T-helper 17 cell (primary cell): ENCODE measurements at regions not wholly inside any gene's neighbourhood (a gene's known extent, or its start where the extent isn't known, plus 50 kb on each side); places are given as distances from the start of the nearest gene placed in this dataset.

Source experiments
- ATAC-seq: fragments of 150-1000 bp; cut with Tn5 transposase; 2 replicates; pipeline ENCODE4 v1.10.0; 2021; ENCODE audit warnings: mild to moderate bottlenecking, moderate library complexity
- DNase-seq, 3 donors: peaks; one replicate each; pipeline versions ENCODE4 v3.0.0 to v3.0.0-alpha.2; 2020 to 2021
- H3K9me3 ChIP-seq: one replicate; pipeline ENCODE4 v1.7.0; 2013; ENCODE audit warnings: low read length, mild to moderate bottlenecking; ENCODE audit not compliant: control insufficient read depth, poor library complexity, severe bottlenecking
- H3K27ac Mint-ChIP-seq: one replicate; pipeline ENCODE4 v1.8.0; 2022; ENCODE audit warnings: mild to moderate bottlenecking, moderate library complexity, mixed read lengths
- H3K27me3 Mint-ChIP-seq: one replicate; pipeline ENCODE4 v1.8.0; 2022; ENCODE audit warnings: mixed read lengths
- H3K36me3 Mint-ChIP-seq: one replicate; pipeline ENCODE4 v1.8.0; 2022; ENCODE audit warnings: low read depth, mixed read lengths
- H3K4me1 Mint-ChIP-seq: one replicate; pipeline ENCODE4 v1.8.0; 2022; ENCODE audit warnings: mild to moderate bottlenecking, mixed read lengths
- H3K4me3 Mint-ChIP-seq: one replicate; pipeline ENCODE4 v1.8.0; 2022; ENCODE audit warnings: mild to moderate bottlenecking, moderate library complexity, mixed read lengths

- H3K4me3 Mint-ChIP-seq: no peak overlapping the region
- peaks cover 10% of the 10 kb centered on the region for H3K4me1 Mint-ChIP-seq
- ATAC-seq (no peak), DNase-seq (no peak)
- H3K27ac Mint-ChIP-seq: no peak overlapping the region
- peaks cover 2% of the 10 kb centered on the region for H3K9me3 ChIP-seq
- H3K36me3 Mint-ChIP-seq: peaks cover 3% of the 10 kb centered on the region
- no peaks in the 10 kb centered on the region for H3K27me3 Mint-ChIP-seq
Measured at GRCh38 chr12:47305464-47305863, 225.7 kb upstream of the AMIGO2 start.

- DNase-seq (no peak), ATAC-seq (no peak)
- peaks cover 2% of the 10 kb centered on the region for H3K9me3 ChIP-seq
- Mint-ChIP-seq H3K36me3 (peaks cover 3% of the 10 kb centered on the region), H3K27me3 (no peaks in the 10 kb centered on the region), H3K27ac (peak overlapping the region; percentile 1), H3K4me3 (no peak overlapping the region), H3K4me1 (peaks cover 17% of the 10 kb centered on the region)
Measured at GRCh38 chr12:47303995-47304560, 224.3 kb upstream of the AMIGO2 start.

DNA sequence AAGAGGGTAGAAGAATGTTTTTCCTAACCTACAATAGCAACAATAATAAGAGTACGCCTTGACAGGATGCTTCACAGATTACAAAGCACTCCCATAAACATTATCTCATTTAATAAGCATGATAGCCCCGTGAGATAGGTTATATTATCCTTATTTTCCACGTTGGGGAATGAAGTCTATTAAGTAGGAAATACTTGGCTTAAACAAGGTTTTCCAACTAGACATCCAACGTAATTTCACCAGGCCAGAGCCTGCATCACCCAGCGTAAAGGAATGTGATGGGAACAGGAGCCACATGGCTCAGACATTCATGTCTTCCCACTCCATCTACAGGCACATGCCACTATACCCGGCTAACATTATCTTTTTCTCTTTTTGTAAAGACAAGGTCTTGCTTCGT, 223.4 kb upstream of the AMIGO2 start:
- H3K4me1 Mint-ChIP-seq: peaks cover 23% of the 10 kb centered on the region
- DNase-seq (no peak), ATAC-seq (no peak)
- H3K27me3 Mint-ChIP-seq: no peaks in the 10 kb centered on the region
- peaks cover 3% of the 10 kb centered on the region for H3K36me3 Mint-ChIP-seq
- H3K4me3 Mint-ChIP-seq: no peak overlapping the region
- no peaks in the 10 kb centered on the region for H3K9me3 ChIP-seq
- H3K27ac Mint-ChIP-seq: peak overlapping the region; percentile 1

GRCh38 chr12:47302111-47302671, 222.4 kb upstream of the AMIGO2 start:
- Mint-ChIP-seq H3K27me3 (no peaks in the 10 kb centered on the region), H3K36me3 (peaks cover 3% of the 10 kb centered on the region), H3K4me1 (peaks cover 21% of the 10 kb centered on the region), H3K4me3 (no peak overlapping the region), H3K27ac (no peak overlapping the region)
- DNase-seq: no peak
- ATAC-seq: no peak
- H3K9me3 ChIP-seq: no peaks in the 10 kb centered on the region

GRCh38 chr12:47299586-47299985, 219.8 kb upstream of the AMIGO2 start:
- no peak overlapping the region for H3K4me3 Mint-ChIP-seq
- H3K36me3 Mint-ChIP-seq: peaks cover 3% of the 10 kb centered on the region
- no peak for DNase-seq
- H3K4me1 Mint-ChIP-seq: peaks cover 19% of the 10 kb centered on the region
- H3K27me3 Mint-ChIP-seq: no peaks in the 10 kb centered on the region
- no peak for ATAC-seq
- H3K9me3 ChIP-seq: no peaks in the 10 kb centered on the region
- peak overlapping the region; percentile 1 for H3K27ac Mint-ChIP-seq

DNA sequence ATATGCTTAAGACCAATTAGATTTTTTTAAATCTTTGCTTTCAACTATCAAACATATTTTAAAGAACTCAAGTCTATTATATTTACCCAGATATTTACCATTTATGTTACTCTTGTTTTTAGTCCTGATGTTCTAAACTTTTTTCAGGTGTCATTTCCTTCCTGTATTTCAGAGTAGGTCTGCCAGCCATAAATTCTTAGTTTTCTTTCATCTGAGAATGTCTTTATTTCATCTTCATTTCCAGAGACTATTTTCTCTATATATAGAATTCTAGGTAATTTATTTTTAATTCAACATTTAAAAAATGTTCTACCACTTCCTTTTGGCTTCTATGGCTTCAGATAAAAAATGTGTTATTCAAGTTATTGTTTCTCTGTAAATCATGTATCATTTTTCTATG, 218.2 kb upstream of the AMIGO2 start:
- H3K9me3 ChIP-seq: no peaks in the 10 kb centered on the region
- Mint-ChIP-seq H3K27ac (peak overlapping the region; percentile 1), H3K4me1 (peaks cover 21% of the 10 kb centered on the region), H3K36me3 (no peaks in the 10 kb centered on the region), H3K27me3 (no peaks in the 10 kb centered on the region), H3K4me3 (no peak overlapping the region)
- ATAC-seq (no peak), DNase-seq (no peak)

DNA sequence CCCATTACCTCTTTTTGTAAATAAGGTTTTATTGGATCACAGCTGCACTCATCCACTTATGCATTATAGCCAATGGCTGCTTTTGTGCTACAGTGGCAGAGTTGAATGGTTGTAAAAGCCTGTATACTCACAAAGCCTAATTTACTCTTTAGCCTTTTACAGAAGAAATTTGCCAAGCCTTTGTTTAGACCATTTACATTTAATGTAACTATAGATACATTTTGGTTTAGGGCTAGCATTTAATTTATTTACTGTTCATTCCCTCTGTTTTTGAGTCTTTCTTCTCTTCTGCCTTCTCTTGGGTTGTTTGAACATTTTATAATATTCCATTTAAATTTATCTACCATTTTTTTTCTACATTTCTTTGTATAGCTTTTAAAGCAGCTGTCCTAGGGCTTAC, 217.1 kb upstream of the AMIGO2 start:
- H3K9me3 ChIP-seq: no peaks in the 10 kb centered on the region
- no peak for DNase-seq
- peaks cover 21% of the 10 kb centered on the region for H3K4me1 Mint-ChIP-seq
- H3K4me3 Mint-ChIP-seq: no peak overlapping the region
- ATAC-seq: no peak
- H3K27me3 Mint-ChIP-seq: no peaks in the 10 kb centered on the region
- peak overlapping the region; percentile 57 for H3K27ac Mint-ChIP-seq
- H3K36me3 Mint-ChIP-seq: no peaks in the 10 kb centered on the region

DNA sequence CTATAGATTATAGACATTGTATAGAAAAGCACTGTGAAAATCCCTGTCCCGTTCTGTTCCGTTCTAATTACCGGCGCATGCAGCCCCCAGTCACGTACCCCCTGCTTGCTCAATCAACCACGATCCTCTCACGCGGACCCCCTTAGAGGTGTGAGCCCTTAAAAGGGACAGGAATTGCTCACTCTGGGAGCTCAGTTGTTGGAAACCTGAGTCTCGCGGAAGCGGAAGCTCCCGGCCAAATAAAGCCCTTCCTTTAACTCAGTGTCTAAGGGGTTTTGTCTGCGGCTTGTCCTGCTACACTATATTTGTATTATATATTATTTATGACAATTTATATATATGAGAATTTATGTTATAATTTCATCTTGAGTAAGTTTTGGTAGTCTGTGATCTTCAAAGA, 213.6 kb upstream of the AMIGO2 start:
- DNase-seq (no peak), ATAC-seq (no peak)
- H3K4me3 Mint-ChIP-seq: no peak overlapping the region
- no peaks in the 10 kb centered on the region for H3K9me3 ChIP-seq
- no peaks in the 10 kb centered on the region for H3K36me3 Mint-ChIP-seq
- H3K27me3 Mint-ChIP-seq: no peaks in the 10 kb centered on the region
- no peak overlapping the region for H3K27ac Mint-ChIP-seq
- H3K4me1 Mint-ChIP-seq: peaks cover 9% of the 10 kb centered on the region

DNA sequence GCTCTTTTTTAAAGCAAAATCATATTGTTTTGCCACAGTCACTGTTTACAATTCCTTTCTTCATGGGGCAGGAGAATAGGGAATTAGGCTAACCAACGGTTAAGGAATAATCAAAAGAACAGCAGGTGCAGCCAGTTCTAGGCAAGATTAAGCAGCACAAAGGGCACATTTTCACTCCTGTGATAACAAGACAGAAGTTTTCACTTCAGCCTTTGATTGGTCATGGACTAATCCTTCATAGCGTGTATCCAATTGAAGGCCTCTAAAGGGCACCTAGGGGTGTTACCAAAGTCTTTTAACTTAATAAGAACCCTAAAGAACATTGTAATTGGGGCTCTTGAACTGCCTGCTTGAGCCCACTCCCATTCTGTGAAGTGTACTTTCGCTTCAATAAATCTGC, 206.9 kb upstream of the AMIGO2 start:
- H3K27ac Mint-ChIP-seq: no peak overlapping the region
- DNase-seq (no peak), ATAC-seq (no peak)
- H3K9me3 ChIP-seq: no peaks in the 10 kb centered on the region
- no peaks in the 10 kb centered on the region for H3K36me3 Mint-ChIP-seq
- no peaks in the 10 kb centered on the region for H3K4me1 Mint-ChIP-seq
- no peak overlapping the region for H3K4me3 Mint-ChIP-seq
- H3K27me3 Mint-ChIP-seq: no peaks in the 10 kb centered on the region
